OCI-LY7 (cell line): ENCODE measurements at regions not wholly inside any gene's neighbourhood (a gene's known extent, or its start where the extent isn't known, plus 50 kb on each side); places are given as distances from the start of the nearest gene placed in this dataset.

ENCODE experiments used
- BruUV-seq: library from RNA; stranded (reverse); fragments of 400-500 nt; replicated peaks from 2 replicates; lab custom pipeline; 2021; lab: Mats Ljungman, UMichigan
- CTCF ChIA-PET: fragments of 300-600 bp; sonication (Branson Sonifier 250); formaldehyde crosslinking; loops from one replicate; lab custom pipeline; 2022; ENCODE audit warnings: antibody characterized with exemption; ENCODE audit not compliant: unreplicated experiment; lab: Charles Lee
- POLR2A ChIA-PET: fragments of 300-600 bp; sonication (Branson Sonifier 250); formaldehyde crosslinking; loops from one replicate; lab custom pipeline; 2022; ENCODE audit warnings: antibody characterized with exemption; lab: Charles Lee
- DNase-seq: peaks from one replicate; pipeline ENCODE4 v3.0.0-alpha.2; 2015; ENCODE audit warnings: low spot score
- H2AFZ ChIP-seq: fragments of 200-600 bp; sonication (generic), shearing (Covaris generic); 2 replicates; pipeline ENCODE4 v1.6.1; 2014; ENCODE audit warnings: mild to moderate bottlenecking, antibody characterized with exemption, low read length, moderate library complexity
- H3K27ac ChIP-seq: fragments of 200-600 bp; sonication (generic); 2 replicates; pipeline ENCODE4 v1.5.1; 2014; ENCODE audit warnings: mixed run types, low read depth, mild to moderate bottlenecking, moderate library complexity, low read length, inconsistent platforms; ENCODE audit not compliant: poor library complexity, severe bottlenecking
- H3K36me3 ChIP-seq: fragments of 200-600 bp; sonication (generic); 2 replicates; pipeline ENCODE4 v1.6.1; 2014; ENCODE audit warnings: mild to moderate bottlenecking, antibody characterized with exemption, low read length, moderate library complexity, mixed read lengths; ENCODE audit not compliant: insufficient read depth
- H3K4me1 ChIP-seq: fragments of 200-600 bp; sonication (generic); 2 replicates; pipeline ENCODE4 v1.5.1; 2014; ENCODE audit warnings: mild to moderate bottlenecking, low read length; ENCODE audit not compliant: insufficient read depth, poor library complexity, severe bottlenecking
- H3K4me2 ChIP-seq: fragments of 200-600 bp; sonication (generic); 2 replicates; pipeline ENCODE4 v1.6.1; 2014; ENCODE audit warnings: mild to moderate bottlenecking, low read length
- H3K4me3 ChIP-seq: fragments of 200-600 bp; sonication (generic); 2 replicates; pipeline ENCODE4 v1.5.1; 2014; ENCODE audit warnings: mild to moderate bottlenecking, low read depth, low read length; ENCODE audit not compliant: poor library complexity, severe bottlenecking
- H3K79me2 ChIP-seq: fragments of 200-600 bp; sonication (generic); 2 replicates; pipeline ENCODE4 v1.6.1; 2016; ENCODE audit warnings: low read depth, mild to moderate bottlenecking, low read length, moderate library complexity, mixed read lengths; ENCODE audit not compliant: insufficient read depth
- H3K9me2 ChIP-seq: fragments of 200-600 bp; sonication (generic); 2 replicates; pipeline ENCODE4 v1.6.1; 2016; ENCODE audit warnings: mild to moderate bottlenecking, low read length, mixed read lengths; ENCODE audit not compliant: insufficient read depth
- H3K9me3 ChIP-seq: fragments of 200-600 bp; sonication (generic); 2 replicates; pipeline ENCODE4 v1.6.1; 2014; ENCODE audit warnings: mild to moderate bottlenecking, mixed run types, low read length, mixed read lengths
- H4K20me1 ChIP-seq: fragments of 200-600 bp; sonication (generic); 2 replicates; pipeline ENCODE4 v1.6.1; 2014; ENCODE audit warnings: mild to moderate bottlenecking, antibody characterized with exemption, low read length, moderate library complexity, mixed read lengths; ENCODE audit not compliant: insufficient read depth
- CTCF ChIP-seq: fragments of 200-600 bp; sonication (generic); conservative IDR thresholded peaks from 2 replicates; pipeline ENCODE4 v1.5.1; 2014; ENCODE audit warnings: mild to moderate bottlenecking, antibody characterized with exemption, low read length, moderate library complexity, mixed read lengths
- EZH2phosphoT487 ChIP-seq: fragments of 200-600 bp; sonication (generic); IDR thresholded peaks from 2 replicates; pipeline ENCODE4 v1.6.1; 2018; ENCODE audit warnings: low read depth, borderline replicate concordance, mild to moderate bottlenecking, mixed run types, antibody characterized with exemption, low read length, moderate library complexity, mixed read lengths
- intact Hi-C: fragments of 100-400 bp; cut with micrococcal nuclease; formaldehyde crosslinking; loops from one replicate; pipeline ENCODE4 v1.10.0; 2022; ENCODE audit not compliant: unreplicated experiment

GRCh38 chr2:23250371-23250770 lies 134.6 kb upstream of the KLHL29 start:
- Histone ChIP-seq H3K36me3 (no peaks in the 10 kb centered on the region), H4K20me1 (no peaks in the 10 kb centered on the region), H3K4me2 (no peak overlapping the region), H3K79me2 (no peaks in the 10 kb centered on the region), H3K9me3 (no peaks in the 10 kb centered on the region), H3K4me3 (no peak overlapping the region), H3K27ac (no peak overlapping the region), H3K4me1 (no peaks in the 10 kb centered on the region), H3K9me2 (no peaks in the 10 kb centered on the region), H2AFZ (no peak overlapping the region)
- no TSS peak for BruUV-seq
- ChIA-PET POLR2A (interaction anchor here (0.7 kb wide), 1 partner anchor 1903 kb away, joined by 5 read pairs; no protein-coding TSS in a partner anchor), CTCF (no interaction called here)
- TF ChIP-seq EZH2phosphoT487 (no peak), CTCF (no peak)
- no peak for DNase-seq
- intact Hi-C loops = no loop called here

DNA sequence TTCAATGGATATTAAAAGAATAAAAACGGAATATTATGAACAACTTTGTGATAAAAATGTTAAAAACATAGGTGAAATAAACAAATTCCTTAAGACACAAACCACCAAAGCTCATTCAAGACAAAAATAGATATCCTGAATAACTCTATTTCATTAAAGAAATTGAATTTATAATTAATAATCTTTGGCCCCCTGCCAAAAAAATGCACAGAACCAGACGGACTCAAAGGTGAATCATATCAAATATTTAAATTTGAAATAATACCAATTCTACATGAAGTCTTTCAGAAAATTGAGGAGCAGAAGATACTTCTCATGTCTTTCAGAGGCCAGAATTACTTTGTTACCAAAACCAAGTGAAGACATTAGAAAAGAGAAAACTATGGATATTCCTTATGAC lies 128.3 kb upstream of the KLHL29 start:
- Histone ChIP-seq H3K4me3 (no peak overlapping the region), H3K9me3 (no peaks in the 10 kb centered on the region), H3K79me2 (no peaks in the 10 kb centered on the region), H3K27ac (no peak overlapping the region), H3K9me2 (no peaks in the 10 kb centered on the region), H2AFZ (no peak overlapping the region), H3K4me1 (no peaks in the 10 kb centered on the region), H4K20me1 (no peaks in the 10 kb centered on the region), H3K36me3 (no peaks in the 10 kb centered on the region), H3K4me2 (no peak overlapping the region)
- no peak for DNase-seq
- TF ChIP-seq CTCF (no peak), EZH2phosphoT487 (no peak)
- intact Hi-C loops = no loop called here
- POLR2A ChIA-PET = no interaction called here
- CTCF ChIA-PET = no interaction called here
- no TSS peak for BruUV-seq

- intact Hi-C loops = no loop called here
- TF ChIP-seq EZH2phosphoT487 (no peak), CTCF (no peak)
- Histone ChIP-seq H3K4me1 (no peaks in the 10 kb centered on the region), H3K9me3 (no peaks in the 10 kb centered on the region), H2AFZ (no peak overlapping the region), H4K20me1 (no peaks in the 10 kb centered on the region), H3K9me2 (no peaks in the 10 kb centered on the region), H3K27ac (no peak overlapping the region), H3K4me2 (no peak overlapping the region), H3K79me2 (no peaks in the 10 kb centered on the region), H3K36me3 (no peaks in the 10 kb centered on the region), H3K4me3 (no peak overlapping the region)
- no peak for DNase-seq
- POLR2A ChIA-PET = no interaction called here
- BruUV-seq = no TSS peak
- CTCF ChIA-PET = interaction anchor here (1.0 kb wide), 1 partner anchor 21 kb away, joined by 3 read pairs; no protein-coding TSS in a partner anchor
Measured at GRCh38 chr2:23260621-23261020, 124.4 kb upstream of the KLHL29 start.
